ENCODE measurements at regions not wholly inside any gene's neighbourhood (a gene's known extent, or its start where the extent isn't known, plus 50 kb on each side); places are given as distances from the start of the nearest gene placed in this dataset.
"Not testable (repeated sequence)": the region's sequence is repeated elsewhere in the genome, so short reads cannot be mapped to it uniquely, and the experiment has no call there.

DNA sequence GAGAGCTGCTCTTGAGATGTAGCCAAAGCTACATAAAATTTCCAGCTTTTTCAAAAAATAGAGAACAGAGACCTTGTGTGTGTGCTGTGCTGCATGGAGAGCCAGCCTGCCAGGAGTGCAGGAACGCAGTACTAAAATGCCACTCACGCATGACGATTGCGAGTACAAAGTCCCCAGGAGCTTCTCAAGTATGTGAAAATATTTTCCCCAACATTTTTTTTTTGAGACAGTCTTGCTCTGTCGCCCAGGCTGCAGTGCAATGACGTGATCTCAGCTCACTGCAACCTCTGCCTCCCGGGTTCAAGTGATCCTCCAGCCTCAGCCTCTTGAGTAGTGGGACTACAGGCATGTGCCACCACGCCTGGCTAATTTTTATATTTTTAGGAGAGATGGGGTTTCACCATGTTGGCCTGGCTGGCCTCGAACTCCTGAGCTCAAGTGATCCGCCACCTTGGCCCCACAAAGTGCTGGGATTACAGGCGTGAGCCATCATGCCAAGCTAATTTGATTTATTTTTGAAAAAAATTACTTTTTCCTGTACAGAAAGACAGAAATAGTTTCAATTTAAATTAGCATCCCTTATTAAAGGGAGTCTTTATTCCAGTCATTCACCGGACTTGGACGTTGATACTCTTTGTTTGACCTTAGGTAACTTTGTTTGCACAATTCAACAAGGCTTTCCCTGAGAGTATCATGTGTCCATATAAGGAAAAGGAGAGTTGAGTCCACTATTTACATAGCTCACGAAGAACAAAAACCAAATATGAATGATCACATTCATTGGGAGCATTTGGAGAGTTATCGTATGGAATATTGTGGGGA is 57.9 kb upstream of the GPR31 start:
- not testable (repeated sequence) for TF ChIP-seq CTCF (IDR thresholded peaks at IDR 0.05); EP300 (IDR thresholded peaks at IDR 0.05; ENCODE audit: low read depth); POLR2A (IDR thresholded peaks at IDR 0.05); POLR2AphosphoS5 (IDR thresholded peaks at IDR 0.05)

Measured in transverse colon (tissue), 4 donors.